ENCODE measurements at regions not wholly inside any gene's neighbourhood (a gene's known extent, or its start where the extent isn't known, plus 50 kb on each side); places are given as distances from the start of the nearest gene placed in this dataset.

GRCh38 chr3:175988401-175988800 is 1129.3 kb downstream of the NAALADL2 start:
- H3K4me3 ChIP-seq (replicated peaks in 1 of 3; ENCODE audit: low read depth in 2 of 3, low read length in 3 of 3) = no peak overlapping the region
- H3K27ac ChIP-seq (ENCODE audit: low read depth in 1 of 2, low read length in 2 of 2) = no peak overlapping the region
- Mint-ChIP-seq H3K4me1 (no peaks in the 10 kb centered on the region), H3K36me3 (no peaks in the 10 kb centered on the region), H3K27me3 (ENCODE audit: low read depth in 3 of 3) (peaks cover 0 to 1% (median 0%) of the 10 kb centered on the region in 3 donors), H3K9me3 (peaks cover 2 to 16% (median 12%) of the 10 kb centered on the region in 7 donors), H3K27ac (no peak overlapping the region), H3K4me3 (no peak overlapping the region)
- H3K79me2 ChIP-seq (ENCODE audit: insufficient read depth, low read length) = no peaks in the 10 kb centered on the region
- H3K9me3 ChIP-seq (replicated peaks in 1 of 2; ENCODE audit: control insufficient read depth in 1 of 2, insufficient read depth in 1 of 2, low read length in 2 of 2) = peaks cover 22 to 23% of the 10 kb centered on the region in 2 donors
- no peaks in the 10 kb centered on the region for H3K36me3 ChIP-seq (replicated peaks in 1 of 2; ENCODE audit: control insufficient read depth in 1 of 2, insufficient read depth in 2 of 2, low read length in 2 of 2)
- H4K20me1 ChIP-seq (ENCODE audit: insufficient read depth, low read length) = no peaks in the 10 kb centered on the region
- H3K4me1 ChIP-seq (ENCODE audit: control insufficient read depth in 1 of 2, insufficient read depth in 2 of 2, low read length in 2 of 2) = no peaks in the 10 kb centered on the region
- WGBS (ENCODE audit: insufficient coverage) = 100% methylated on average over 1 of the region's 1 CpG
- no peak overlapping the region for H2AFZ ChIP-seq (ENCODE audit: insufficient read depth, low read depth, low read length, poor library complexity, severe bottlenecking)
- no peak for TF ChIP-seq CTCF (IDR thresholded peaks at IDR 0.05)
- no peak overlapping the region for H3K4me2 ChIP-seq (replicated peaks; ENCODE audit: extremely low read depth, low read length, poor library complexity, severe bottlenecking)
- no peaks in the 10 kb centered on the region for H3K27me3 ChIP-seq (ENCODE audit: control insufficient read depth in 2 of 2, insufficient read depth in 2 of 2, low read length in 2 of 2)
- DNase-seq = no peak
- intact Hi-C loops (cut with micrococcal nuclease) = no loop called here
- H3K9ac ChIP-seq (ENCODE audit: insufficient read depth, low read length, poor library complexity, severe bottlenecking) = no peak overlapping the region

GRCh38 chr3:175985781-175986180 is 1126.6 kb downstream of the NAALADL2 start:
- Histone ChIP-seq H2AFZ (ENCODE audit: insufficient read depth, low read depth, low read length, poor library complexity, severe bottlenecking) (no peak overlapping the region), H3K27ac (ENCODE audit: low read depth in 1 of 2, low read length in 2 of 2) (no peak overlapping the region), H3K27me3 (ENCODE audit: control insufficient read depth in 2 of 2, insufficient read depth in 2 of 2, low read length in 2 of 2) (no peaks in the 10 kb centered on the region), H3K4me2 (replicated peaks; ENCODE audit: extremely low read depth, low read length, poor library complexity, severe bottlenecking) (no peak overlapping the region), H3K36me3 (replicated peaks in 1 of 2; ENCODE audit: control insufficient read depth in 1 of 2, insufficient read depth in 2 of 2, low read length in 2 of 2) (no peaks in the 10 kb centered on the region), H3K79me2 (ENCODE audit: insufficient read depth, low read length) (no peaks in the 10 kb centered on the region), H3K4me1 (ENCODE audit: control insufficient read depth in 1 of 2, insufficient read depth in 2 of 2, low read length in 2 of 2) (no peaks in the 10 kb centered on the region), H3K4me3 (replicated peaks in 1 of 3; ENCODE audit: low read depth in 2 of 3, low read length in 3 of 3) (no peak overlapping the region), H3K9ac (ENCODE audit: insufficient read depth, low read length, poor library complexity, severe bottlenecking) (no peak overlapping the region), H3K9me3 (replicated peaks in 1 of 2; ENCODE audit: control insufficient read depth in 1 of 2, insufficient read depth in 1 of 2, low read length in 2 of 2) (peaks cover 19 to 23% of the 10 kb centered on the region in 2 donors), H4K20me1 (ENCODE audit: insufficient read depth, low read length) (no peaks in the 10 kb centered on the region)
- no peak for DNase-seq
- Mint-ChIP-seq H3K27me3 (ENCODE audit: low read depth in 3 of 3) (peaks cover 0 to 1% (median 0%) of the 10 kb centered on the region in 3 donors), H3K27ac (no peak overlapping the region), H3K9me3 (peaks cover 3 to 16% (median 12%) of the 10 kb centered on the region in 7 donors), H3K4me3 (no peak overlapping the region), H3K36me3 (no peaks in the 10 kb centered on the region), H3K4me1 (no peaks in the 10 kb centered on the region)
- intact Hi-C loops (cut with micrococcal nuclease) = no loop called here
- no CpG with 5 or more reads among the region's 1 CpG for WGBS (ENCODE audit: insufficient coverage)
- no peak for TF ChIP-seq CTCF (IDR thresholded peaks at IDR 0.05)
